Suppressor macrophage treated with lipopolysaccharide for 4 hours (primary cell): ENCODE measurements at regions not wholly inside any gene's neighbourhood (a gene's known extent, or its start where the extent isn't known, plus 50 kb on each side); places are given as distances from the start of the nearest gene placed in this dataset.

Experiments
- DNase-seq: peaks from one replicate; pipeline ENCODE4 v3.0.0-alpha.2; 2020

DNA sequence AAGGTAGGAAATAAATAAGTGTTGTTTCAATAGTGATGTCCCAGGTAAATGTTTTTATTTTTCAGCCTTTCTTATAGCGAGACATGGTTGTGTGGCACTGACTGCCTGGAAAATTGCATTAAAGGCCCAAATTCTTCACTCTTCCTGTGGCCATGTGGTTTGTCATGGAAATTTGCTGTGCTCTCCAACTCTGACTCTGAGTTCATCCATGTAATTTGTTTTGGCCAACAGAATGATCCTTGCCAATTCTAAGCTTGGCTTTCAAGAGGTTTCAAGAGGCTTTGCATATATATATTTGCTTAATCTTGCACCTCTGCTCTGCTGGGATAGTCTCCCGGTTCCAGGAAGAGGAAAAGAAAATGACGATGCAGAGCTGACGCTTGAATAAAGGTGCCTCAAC, 107.5 kb upstream of the ARHGEF26 start:
- DNase-seq = no peak

- no peak for DNase-seq
Observed at GRCh38 chr3:154015307-154015706, 105.9 kb upstream of the ARHGEF26 start.

- DNase-seq = peak; percentile 31
Observed at GRCh38 chr3:154018100-154018696, 103.0 kb upstream of the ARHGEF26 start.

GRCh38 chr3:154022606-154023005, 98.6 kb upstream of the ARHGEF26 start:
- DNase-seq = no peak

DNA sequence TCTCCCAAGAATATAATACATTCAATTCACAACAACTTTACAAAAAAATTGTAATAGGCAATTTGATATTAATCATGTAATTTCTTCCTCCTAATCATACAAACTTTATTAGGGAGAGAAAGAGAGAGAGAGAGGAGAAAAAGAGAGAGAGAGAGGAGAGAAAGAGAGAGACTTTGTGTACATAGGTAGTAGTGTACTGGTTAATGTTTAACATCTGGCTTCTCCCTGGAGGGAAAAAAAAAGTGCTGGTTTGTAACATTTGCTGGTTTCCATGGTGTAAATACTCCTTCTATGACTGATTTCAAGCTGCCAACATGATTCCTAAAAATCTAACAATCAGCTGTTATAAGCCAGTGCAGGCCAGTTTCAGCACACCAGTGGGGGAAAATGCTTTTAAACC, 98.0 kb upstream of the ARHGEF26 start:
- no peak for DNase-seq

DNA sequence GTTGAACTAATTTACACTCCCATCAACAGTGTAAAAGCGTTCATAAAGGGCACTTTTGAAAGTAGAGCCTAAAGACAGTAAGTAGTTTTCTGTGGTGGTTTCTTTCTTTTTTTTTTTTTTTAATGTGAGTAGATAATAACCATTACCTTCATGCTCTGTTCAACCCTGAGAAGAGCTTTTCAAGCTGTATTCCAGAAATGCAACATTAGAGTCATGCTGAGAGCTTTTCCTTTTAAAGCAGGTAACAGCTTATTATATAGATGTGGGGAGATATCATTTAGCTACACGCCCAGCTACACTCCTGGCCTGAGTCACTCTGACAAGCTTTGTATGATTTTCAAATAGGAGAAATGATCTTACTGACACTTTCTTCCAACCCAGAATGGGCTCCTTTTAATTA, 96.2 kb upstream of the ARHGEF26 start:
- DNase-seq = no peak

GRCh38 chr3:154029926-154030325, 91.3 kb upstream of the ARHGEF26 start:
- DNase-seq = no peak

DNA sequence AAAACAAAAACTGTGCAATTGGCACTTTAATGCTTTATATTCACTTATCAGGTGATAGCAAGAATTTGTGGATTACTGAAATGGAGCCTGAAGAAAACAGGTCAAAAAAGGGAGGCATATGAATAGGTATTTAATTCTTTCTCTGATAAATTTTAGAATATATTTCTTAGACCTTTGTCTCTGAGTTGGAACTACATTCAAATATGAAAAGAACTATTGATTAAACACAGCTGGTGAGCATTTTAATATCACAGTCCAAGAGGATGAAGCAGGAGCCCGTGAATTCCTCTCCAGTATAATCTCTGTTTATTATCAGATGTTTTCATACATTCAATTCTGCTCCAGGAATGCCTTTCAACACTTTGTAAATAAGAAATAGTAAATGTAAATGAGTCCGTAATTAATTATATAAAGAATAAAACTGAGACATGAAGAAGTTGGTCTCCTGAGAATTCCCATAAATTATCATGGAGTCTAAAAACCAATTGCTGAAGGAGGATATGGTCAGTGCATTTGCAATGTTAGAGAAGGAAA, 86.3 kb upstream of the ARHGEF26 start:
- no peak for DNase-seq

- DNase-seq = peak; percentile 12
Observed at GRCh38 chr3:154040283-154040682, 80.9 kb upstream of the ARHGEF26 start.

DNA sequence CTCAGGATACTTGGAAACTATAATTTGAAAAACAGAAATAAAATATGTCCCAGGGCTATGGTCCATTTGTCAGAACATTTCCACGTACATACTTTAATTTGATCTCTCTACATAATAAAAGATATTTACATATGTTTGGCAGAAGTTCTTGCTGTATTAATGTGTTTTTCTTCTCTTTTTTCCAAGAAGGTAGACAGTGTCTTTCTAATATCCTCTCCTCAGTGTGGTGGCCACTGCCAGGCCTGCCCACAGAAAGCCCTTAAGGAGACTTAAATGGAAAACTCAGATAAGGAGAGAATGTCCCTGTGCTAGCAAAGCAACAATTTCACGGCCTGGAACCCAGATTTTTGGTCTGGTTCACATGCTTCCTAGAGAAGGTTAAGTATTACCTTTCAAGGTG, 76.5 kb upstream of the ARHGEF26 start:
- DNase-seq = no peak

GRCh38 chr3:154050216-154050615, 71.0 kb upstream of the ARHGEF26 start:
- DNase-seq = no peak

DNA sequence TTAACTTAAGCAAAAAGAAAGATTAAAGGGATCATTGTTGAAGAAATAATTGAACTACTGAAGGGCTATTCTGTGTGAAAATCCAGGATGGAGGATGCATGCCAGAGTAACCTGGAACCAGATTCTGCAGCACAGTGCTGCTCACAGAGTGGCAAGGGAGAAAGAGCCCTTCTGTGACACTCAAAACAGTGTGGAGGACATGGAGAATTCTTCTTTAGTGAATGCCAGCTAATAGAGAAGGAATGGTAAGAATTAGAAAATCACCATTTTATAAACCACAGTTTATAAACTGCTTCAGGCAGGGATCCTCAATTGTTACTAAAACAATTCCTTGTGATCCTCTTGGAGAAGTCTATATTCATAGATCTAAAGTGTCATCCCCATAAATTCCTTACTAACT, 70.4 kb upstream of the ARHGEF26 start:
- no peak for DNase-seq

DNA sequence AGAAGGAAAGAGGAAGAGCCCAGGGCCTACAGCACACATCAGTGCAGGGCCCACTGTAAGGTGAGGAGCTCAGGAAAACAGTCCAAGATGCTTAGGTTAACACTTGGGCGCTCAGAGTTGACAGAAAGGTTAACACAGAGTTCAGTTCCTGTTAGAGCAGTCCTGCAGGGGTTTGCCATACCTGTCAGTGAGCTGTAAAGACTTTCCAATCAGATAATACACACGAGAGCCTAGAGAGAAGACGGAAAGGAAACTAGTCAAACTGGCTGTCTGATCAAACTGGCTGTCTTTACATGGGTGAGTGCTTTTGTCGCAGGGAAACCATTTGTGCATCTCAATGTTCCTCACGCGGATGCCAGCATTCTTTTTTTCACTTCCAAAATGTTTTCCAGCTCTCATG, 61.4 kb upstream of the ARHGEF26 start:
- no peak for DNase-seq

DNA sequence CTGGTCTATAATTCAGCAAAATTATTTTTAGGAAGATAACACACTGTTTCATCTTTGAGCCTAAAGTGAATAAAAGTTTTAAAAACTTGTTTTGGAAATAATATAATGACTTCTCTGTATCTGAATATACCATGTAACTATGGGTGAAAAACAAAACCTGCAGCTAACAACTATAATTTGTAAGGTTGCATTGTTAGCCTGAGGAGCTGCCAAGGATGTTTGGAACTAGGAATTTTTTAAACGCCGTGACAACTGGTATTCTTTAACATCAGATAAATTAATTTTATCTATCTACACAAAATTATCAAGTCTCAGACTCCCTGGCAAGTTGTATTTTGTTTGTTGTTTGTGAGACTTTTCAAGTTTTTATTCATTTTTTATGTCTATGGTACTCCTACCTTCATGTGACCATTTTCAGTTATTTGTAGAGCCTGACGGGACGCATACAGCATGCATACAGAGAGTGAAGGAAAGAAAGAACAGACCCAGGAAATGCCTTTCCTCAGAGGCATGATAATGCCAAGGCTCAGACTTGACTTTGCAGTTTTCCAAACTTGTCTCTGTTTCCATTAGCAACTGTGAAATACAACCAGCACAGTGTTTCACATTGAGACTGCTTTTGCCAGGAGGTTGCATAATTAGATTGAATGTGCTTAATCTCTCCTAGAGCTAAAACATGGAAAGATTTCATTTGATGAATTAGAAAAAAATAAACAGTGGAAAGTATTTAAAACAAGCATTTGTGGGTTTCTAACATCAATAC, 60.8 kb upstream of the ARHGEF26 start:
- DNase-seq = no peak

DNA sequence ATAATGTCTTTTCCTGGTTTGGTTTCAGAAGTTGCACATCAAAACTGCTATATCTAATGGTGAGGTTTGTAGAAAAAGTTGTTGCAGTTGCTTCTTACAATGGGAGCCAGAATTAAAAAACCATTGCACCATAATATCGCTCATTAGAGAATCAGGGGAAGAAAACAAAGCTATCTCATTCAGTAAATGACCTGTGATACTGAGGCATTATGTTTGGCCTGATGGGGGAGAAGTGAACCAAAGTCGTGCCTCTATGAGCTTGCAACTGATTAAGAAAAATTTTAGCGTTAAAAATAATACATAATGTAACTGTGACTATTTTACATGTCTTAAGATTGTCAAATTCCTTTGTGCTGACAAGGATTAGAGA, 60.2 kb upstream of the ARHGEF26 start:
- no peak for DNase-seq

DNA sequence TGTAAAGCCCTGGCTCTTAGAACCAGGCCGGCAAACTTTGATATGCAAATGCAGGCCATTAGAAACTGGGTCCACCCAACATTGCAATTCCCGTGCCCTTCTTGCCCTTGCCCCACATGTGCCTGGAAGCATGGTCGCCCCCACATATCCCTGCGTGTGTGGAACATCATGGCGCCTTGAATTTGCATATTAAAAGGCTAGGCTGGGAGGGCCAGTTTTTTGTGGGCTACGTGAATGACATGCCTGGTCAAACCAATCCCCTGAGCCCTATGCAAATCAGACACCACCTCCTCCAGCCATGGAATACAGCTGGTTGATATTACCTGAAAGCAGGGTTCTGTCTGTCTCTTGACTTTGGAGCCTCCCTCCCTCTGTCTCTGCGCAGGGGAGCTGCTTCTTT, 58.7 kb upstream of the ARHGEF26 start:
- no peak for DNase-seq

- no peak for DNase-seq
Observed at GRCh38 chr3:154071146-154071545, 50.0 kb upstream of the ARHGEF26 start.
